AG04449 (cell line): ENCODE measurements at regions not wholly inside any gene's neighbourhood (a gene's known extent, or its start where the extent isn't known, plus 50 kb on each side); places are given as distances from the start of the nearest gene placed in this dataset.

Experiments
- CTCF ChIA-PET: fragments of 350-600 bp; formaldehyde crosslinking; extraction: SDS; loops from one replicate; lab custom pipeline; 2021; ENCODE audit warnings: antibody characterized with exemption; lab: Yijun Ruan, JAX
- POLR2A ChIA-PET: fragments of 400-600, 350-600 bp; formaldehyde crosslinking; extraction: SDS; loops from one replicate; lab custom pipeline; 2020; ENCODE audit warnings: antibody characterized with exemption, inconsistent platforms; lab: Yijun Ruan, JAX
- DNase-seq: peaks from one replicate; pipeline ENCODE4 v3.0.0-alpha.2; 2010; ENCODE audit warnings: low read depth, low spot score
- H3K4me3 ChIP-seq: 2 replicates; pipeline ENCODE4 v1.5.1; 2011; ENCODE audit warnings: low read depth, mild to moderate bottlenecking, control low read depth, low read length
- TF ChIP-seq, protein P1 (sequence below): IDR thresholded peaks from one replicate; pipeline ENCODE4 v1.5.1; 2011; ENCODE audit warnings: mild to moderate bottlenecking, moderate library complexity, low read length, control low read depth, inconsistent platforms; ENCODE audit not compliant: insufficient read depth; ENCODE audit errors: missing control alignments

DNA sequence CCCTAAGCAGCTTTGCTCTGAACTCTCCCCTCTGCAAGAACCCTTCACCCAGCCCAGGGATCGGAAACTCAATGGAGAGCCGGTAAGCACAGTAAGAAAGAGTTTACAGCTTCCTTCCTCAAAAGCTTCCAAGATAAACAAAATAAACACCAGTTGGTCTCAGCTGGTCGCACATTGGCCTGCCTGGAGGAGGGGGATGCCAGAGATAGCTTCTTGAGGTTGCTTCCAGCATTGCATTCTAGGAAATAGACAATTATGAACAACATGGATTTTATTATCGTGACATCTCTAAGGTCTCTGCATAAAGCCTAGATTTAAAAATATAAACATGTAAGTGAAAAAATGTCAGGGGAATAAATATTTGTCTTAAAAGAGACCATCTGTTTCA lies 141.5 kb upstream of the PKDCC start:
- no peak overlapping the region for H3K4me3 ChIP-seq
- ChIA-PET CTCF (interaction anchor here (0.9 to 2.0 kb wide), 3 partner anchors 13 to 181 kb away, joined by 3 to 5 read pairs (median 3); no protein-coding TSS in a partner anchor), POLR2A (no interaction called here)
- TF ChIP-seq, protein P1, sequence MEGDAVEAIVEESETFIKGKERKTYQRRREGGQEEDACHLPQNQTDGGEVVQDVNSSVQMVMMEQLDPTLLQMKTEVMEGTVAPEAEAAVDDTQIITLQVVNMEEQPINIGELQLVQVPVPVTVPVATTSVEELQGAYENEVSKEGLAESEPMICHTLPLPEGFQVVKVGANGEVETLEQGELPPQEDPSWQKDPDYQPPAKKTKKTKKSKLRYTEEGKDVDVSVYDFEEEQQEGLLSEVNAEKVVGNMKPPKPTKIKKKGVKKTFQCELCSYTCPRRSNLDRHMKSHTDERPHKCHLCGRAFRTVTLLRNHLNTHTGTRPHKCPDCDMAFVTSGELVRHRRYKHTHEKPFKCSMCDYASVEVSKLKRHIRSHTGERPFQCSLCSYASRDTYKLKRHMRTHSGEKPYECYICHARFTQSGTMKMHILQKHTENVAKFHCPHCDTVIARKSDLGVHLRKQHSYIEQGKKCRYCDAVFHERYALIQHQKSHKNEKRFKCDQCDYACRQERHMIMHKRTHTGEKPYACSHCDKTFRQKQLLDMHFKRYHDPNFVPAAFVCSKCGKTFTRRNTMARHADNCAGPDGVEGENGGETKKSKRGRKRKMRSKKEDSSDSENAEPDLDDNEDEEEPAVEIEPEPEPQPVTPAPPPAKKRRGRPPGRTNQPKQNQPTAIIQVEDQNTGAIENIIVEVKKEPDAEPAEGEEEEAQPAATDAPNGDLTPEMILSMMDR = no peak
- no peak for DNase-seq

DNA sequence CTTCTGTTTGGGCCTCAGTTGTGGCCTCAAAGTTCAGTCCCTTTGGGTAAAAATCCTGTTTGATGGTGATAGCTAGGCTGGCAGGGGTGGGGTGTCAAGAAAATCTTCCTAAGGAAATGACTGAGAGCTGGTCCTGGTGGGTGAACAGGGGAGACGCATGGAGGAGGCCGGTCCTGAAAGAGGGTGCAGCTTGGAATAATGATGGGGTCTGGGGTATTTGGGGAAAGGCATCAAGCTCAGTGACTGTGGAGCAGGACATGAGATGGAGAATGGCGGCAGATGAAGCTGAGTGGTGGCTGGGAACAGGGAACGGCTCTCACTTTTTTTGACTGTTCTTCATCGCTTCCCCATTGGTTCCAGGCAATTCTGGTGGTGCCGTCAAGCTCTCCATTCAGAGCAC lies 140.7 kb upstream of the PKDCC start:
- no peak for DNase-seq
- POLR2A ChIA-PET = no interaction called here
- no peak overlapping the region for H3K4me3 ChIP-seq
- TF ChIP-seq, protein P1 = no peak
- CTCF ChIA-PET = interaction anchor here (1.0 kb wide), 1 partner anchor 18 kb away, joined by 3 read pairs; no protein-coding TSS in a partner anchor

DNA sequence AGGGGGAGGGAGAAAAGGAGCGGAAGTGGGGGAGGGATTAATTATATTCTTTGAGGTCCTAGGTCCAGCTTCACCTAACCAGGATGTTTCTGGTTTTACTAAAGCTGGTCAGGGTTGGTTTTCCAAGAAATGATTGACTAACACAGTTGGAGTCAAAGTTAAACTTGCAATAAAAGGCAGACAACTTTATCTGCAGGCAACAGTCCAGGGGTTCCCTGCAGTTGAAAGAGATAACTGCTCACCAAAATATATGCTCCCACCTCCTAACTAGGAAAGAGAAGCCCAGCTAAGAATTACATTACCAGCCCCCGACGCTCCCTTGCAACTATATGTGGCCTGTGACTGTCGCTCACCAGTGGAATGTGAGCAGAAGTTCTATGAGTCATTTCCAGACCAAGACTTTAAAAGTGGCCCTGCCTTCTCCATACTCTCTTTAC lies 140.0 kb upstream of the PKDCC start:
- H3K4me3 ChIP-seq = no peak overlapping the region
- no peak for DNase-seq
- POLR2A ChIA-PET = no interaction called here
- CTCF ChIA-PET = interaction anchor here (1.0 kb wide), 1 partner anchor 17 kb away, joined by 3 read pairs; no protein-coding TSS in a partner anchor
- TF ChIP-seq, protein P1 = no peak

DNA sequence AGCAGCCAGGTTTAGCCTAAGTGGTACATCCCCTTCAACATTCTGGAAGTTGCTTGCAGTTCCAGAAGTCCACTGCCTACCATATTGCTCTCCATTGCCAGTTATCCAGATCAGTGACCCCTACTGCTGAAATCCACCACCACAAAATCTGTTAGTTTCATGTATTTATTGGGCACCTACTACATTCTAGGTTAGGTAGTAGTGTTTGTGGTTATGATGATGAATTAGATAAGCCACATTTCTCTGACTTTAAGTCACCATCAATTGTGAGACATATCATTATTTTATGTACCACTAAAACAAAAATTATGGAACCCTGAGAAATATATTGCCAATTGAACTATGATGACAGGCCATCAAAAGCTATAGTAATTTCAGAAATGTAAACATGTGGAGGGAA lies 139.5 kb upstream of the PKDCC start:
- DNase-seq = no peak
- TF ChIP-seq, protein P1 = no peak
- CTCF ChIA-PET = interaction anchor here (1.2 kb wide), 1 partner anchor 38 kb away, joined by 5 read pairs; no protein-coding TSS in a partner anchor
- H3K4me3 ChIP-seq = no peak overlapping the region
- POLR2A ChIA-PET = no interaction called here

DNA sequence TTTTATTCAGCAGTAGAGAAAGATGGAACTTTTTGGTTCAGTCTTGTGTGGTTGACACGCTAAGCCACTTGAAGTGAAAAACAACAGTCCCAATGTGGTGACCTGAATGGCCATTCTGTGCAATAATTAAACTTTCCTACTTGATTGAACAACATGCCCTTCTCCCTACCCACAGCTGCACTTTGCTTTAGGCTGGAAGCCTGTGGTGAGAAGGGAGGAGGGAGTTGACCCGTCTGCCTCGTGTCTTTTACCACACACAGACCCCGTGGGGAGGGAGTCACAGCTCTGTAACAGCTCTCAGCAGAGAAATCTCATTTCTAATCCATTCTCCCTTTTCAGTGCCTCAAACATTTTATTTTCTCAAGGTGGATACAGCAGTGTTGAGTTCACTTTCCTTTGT lies 138.2 kb upstream of the PKDCC start:
- POLR2A ChIA-PET = no interaction called here
- no peak for DNase-seq
- CTCF ChIA-PET = interaction anchor here (1.1 kb wide), 1 partner anchor 8 kb away, joined by 3 read pairs; no protein-coding TSS in a partner anchor
- TF ChIP-seq, protein P1 = no peak
- H3K4me3 ChIP-seq = no peak overlapping the region

DNA sequence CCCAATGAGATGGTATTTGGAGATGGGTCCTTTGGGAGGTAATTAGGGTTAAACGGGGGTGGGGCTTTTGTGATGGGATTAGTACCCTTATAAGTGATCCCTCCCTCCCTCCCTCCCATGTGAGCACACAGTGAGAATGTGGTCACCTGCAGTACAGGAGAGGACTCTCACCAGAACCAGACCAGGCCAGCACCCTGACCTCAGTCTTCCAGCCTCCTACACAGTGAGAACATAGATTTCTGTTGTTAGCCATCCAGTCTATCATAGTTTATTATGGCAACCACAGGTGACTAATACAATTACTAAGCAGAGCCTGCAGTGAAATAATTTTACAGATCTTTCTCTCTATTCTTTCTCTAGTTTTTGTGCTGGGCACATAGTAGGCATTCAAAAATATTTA lies 137.7 kb upstream of the PKDCC start:
- CTCF ChIA-PET = interaction anchor here (1.1 kb wide), 1 partner anchor 9 kb away, joined by 3 read pairs; no protein-coding TSS in a partner anchor
- POLR2A ChIA-PET = no interaction called here
- TF ChIP-seq, protein P1 = no peak
- H3K4me3 ChIP-seq = no peak overlapping the region
- no peak for DNase-seq
